ENCODE measurements at regions not wholly inside any gene's neighbourhood (a gene's known extent, or its start where the extent isn't known, plus 50 kb on each side); places are given as distances from the start of the nearest gene placed in this dataset.
A peak's percentile ranks its signal among the peaks of the same experiment; 100 is the strongest.

- no peak overlapping the region for H3K4me3 ChIP-seq (ENCODE audit: low read depth, low read length)
- in situ Hi-C loops (cut with HindIII; ENCODE audit: low sequenced_read_pairs): no loop called here
- TF ChIP-seq CTCF (IDR thresholded peaks at IDR 0.05; ENCODE audit: low read depth, low read length, missing control alignments): peak; percentile 69
- no peak for DNase-seq (ENCODE audit: low read depth)
These were observed 573.9 kb upstream of the CADM1 start for GRCh38 chr11:116078101-116078591.

- TF ChIP-seq CTCF (IDR thresholded peaks at IDR 0.05; ENCODE audit: low read depth, low read length, missing control alignments): no peak
- in situ Hi-C loops (cut with HindIII; ENCODE audit: low sequenced_read_pairs): no loop called here
- H3K4me3 ChIP-seq (ENCODE audit: low read depth, low read length): no peak overlapping the region
- DNase-seq (ENCODE audit: low read depth): no peak
These were observed 572.9 kb upstream of the CADM1 start for GRCh38 chr11:116077092-116077491.

GRCh38 chr11:116073854-116074837 lies 569.9 kb upstream of the CADM1 start:
- in situ Hi-C loops (cut with HindIII; ENCODE audit: low sequenced_read_pairs): no loop called here
- H3K4me3 ChIP-seq (ENCODE audit: low read depth, low read length): no peak overlapping the region
- TF ChIP-seq CTCF (IDR thresholded peaks at IDR 0.05; ENCODE audit: low read depth, low read length, missing control alignments): no peak
- DNase-seq (ENCODE audit: low read depth): peak; percentile 9

- no peak for DNase-seq (ENCODE audit: low read depth)
- H3K4me3 ChIP-seq (ENCODE audit: low read depth, low read length): no peak overlapping the region
- TF ChIP-seq CTCF (IDR thresholded peaks at IDR 0.05; ENCODE audit: low read depth, low read length, missing control alignments): peak; percentile 41
- in situ Hi-C loops (cut with HindIII; ENCODE audit: low sequenced_read_pairs): no loop called here
These were observed 568.6 kb upstream of the CADM1 start for GRCh38 chr11:116072601-116073410.

GRCh38 chr11:116072133-116072532 lies 567.9 kb upstream of the CADM1 start:
- no peak for DNase-seq (ENCODE audit: low read depth)
- no peak overlapping the region for H3K4me3 ChIP-seq (ENCODE audit: low read depth, low read length)
- in situ Hi-C loops (cut with HindIII; ENCODE audit: low sequenced_read_pairs): no loop called here
- TF ChIP-seq CTCF (IDR thresholded peaks at IDR 0.05; ENCODE audit: low read depth, low read length, missing control alignments): no peak

GRCh38 chr11:116071241-116071640 lies 567.0 kb upstream of the CADM1 start:
- TF ChIP-seq CTCF (IDR thresholded peaks at IDR 0.05; ENCODE audit: low read depth, low read length, missing control alignments): no peak
- no peak overlapping the region for H3K4me3 ChIP-seq (ENCODE audit: low read depth, low read length)
- in situ Hi-C loops (cut with HindIII; ENCODE audit: low sequenced_read_pairs): no loop called here
- no peak for DNase-seq (ENCODE audit: low read depth)
